Right lobe of liver (tissue), 6 donors: ENCODE measurements at regions not wholly inside any gene's neighbourhood (a gene's known extent, or its start where the extent isn't known, plus 50 kb on each side); places are given as distances from the start of the nearest gene placed in this dataset.

Experiments used
- ATAC-seq, 4 donors: fragments of 200-7000 bp; cut with Tn5 transposase; one replicate each; pipeline ENCODE4 v1.9.1; 2020; ENCODE audit warnings: mild to moderate bottlenecking in 4 of 4, moderate library complexity in 4 of 4
- DNase-seq, 3 donors: peaks; one replicate each; pipeline ENCODE4 v3.0.0-alpha.2; 2020
- H3K27ac ChIP-seq, 3 donors: fragments of 200-600 bp; one replicate each; pipeline ENCODE4 v1.8.0; 2022
- H3K27me3 ChIP-seq, 2 donors: fragments of 200-600 bp; one replicate each; pipeline ENCODE4 v1.8.0; 2022
- H3K36me3 ChIP-seq, 4 donors: fragments of 200-600 bp; sonication (generic) in 1 of 4; one replicate each; pipeline versions ENCODE4 v1.5.1 to v1.8.0; 2017 to 2022; ENCODE audit warnings: control low read depth in 1 of 4
- H3K4me1 ChIP-seq, 4 donors: fragments of 200-600 bp; sonication (generic) in 1 of 4; one replicate each; pipeline versions ENCODE4 v1.5.1 to v1.8.0; 2017 to 2022; ENCODE audit warnings: control low read depth in 1 of 4
- H3K4me3 ChIP-seq, 3 donors: fragments of 200-600 bp; one replicate each; pipeline ENCODE4 v1.8.0; 2022
- H3K9me3 ChIP-seq, 4 donors: fragments of 200-600 bp; sonication (generic) in 1 of 4; one replicate each; pipeline versions ENCODE4 v1.5.1 to v1.8.0; 2017 to 2022; ENCODE audit warnings: control low read depth in 1 of 4
- POLR2A ChIP-seq: fragments of 450-650 bp; IDR thresholded peaks from one replicate; pipeline ENCODE4 v1.6.1; 2017; ENCODE audit warnings: antibody characterized with exemption, mild to moderate bottlenecking
- WGBS: methylation state at CpG from one replicate; pipeline ENCODE4 v1.1.6; 2018; ENCODE audit warnings: low coverage, low lambda C conversion rate; ENCODE audit not compliant: insufficient coverage; ENCODE audit errors: missing lambda C conversion rate; 5-methylcytosine and 5-hydroxymethylcytosine counted together
- intact Hi-C, 2 donors: fragments of 100-400 bp; cut with DNase I; formaldehyde crosslinking; loops; one replicate each; pipeline versions ENCODE4 v1.11.2 to v1.14.1; 2022
- TF ChIP-seq, protein P1 (sequence below), 4 donors: fragments of 200-600 bp in 3 of 4; fragments of 450-650 bp in 1 of 4; IDR thresholded peaks; one replicate each; pipeline versions ENCODE4 v1.5.1 to v1.8.0; 2016 to 2022; ENCODE audit warnings: antibody characterized with exemption in 4 of 4, mild to moderate bottlenecking in 2 of 4
- donor health status: DM: no; HTN: yes; CAD: no.
- donor health status: DM: no; HTN: no; CAD: no.
- donor health status: DM: no; HTN: no; CAD: no.
- donor health status: DM: no; HTN: yes; CAD: no.
- donor health status: DM: no; HTN: yes; CAD: no.

DNA sequence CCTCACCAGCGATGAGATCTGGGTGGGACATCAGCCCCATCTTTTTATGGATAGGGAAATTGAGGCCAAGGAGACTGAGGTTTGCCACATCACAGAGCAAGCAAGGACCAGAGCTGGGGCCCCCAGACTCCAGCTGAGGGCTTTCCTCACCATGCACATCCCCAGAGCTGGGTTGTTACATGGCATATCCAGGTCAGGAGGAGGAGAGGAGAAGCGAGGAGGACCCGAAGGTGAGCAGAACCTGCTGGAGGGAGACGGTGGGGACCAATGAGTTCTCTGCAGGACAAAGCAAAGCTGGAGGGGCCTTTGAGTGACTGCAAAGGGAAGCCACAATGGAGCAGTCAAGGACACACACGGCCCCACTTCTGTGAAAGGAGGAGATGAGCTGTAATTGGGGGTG lies 255.5 kb upstream of the CSF3R start:
- no peaks in the 10 kb centered on the region for H3K4me1 ChIP-seq
- H3K4me3 ChIP-seq = no peak overlapping the region
- no peak for TF ChIP-seq POLR2A
- TF ChIP-seq, protein P1, sequence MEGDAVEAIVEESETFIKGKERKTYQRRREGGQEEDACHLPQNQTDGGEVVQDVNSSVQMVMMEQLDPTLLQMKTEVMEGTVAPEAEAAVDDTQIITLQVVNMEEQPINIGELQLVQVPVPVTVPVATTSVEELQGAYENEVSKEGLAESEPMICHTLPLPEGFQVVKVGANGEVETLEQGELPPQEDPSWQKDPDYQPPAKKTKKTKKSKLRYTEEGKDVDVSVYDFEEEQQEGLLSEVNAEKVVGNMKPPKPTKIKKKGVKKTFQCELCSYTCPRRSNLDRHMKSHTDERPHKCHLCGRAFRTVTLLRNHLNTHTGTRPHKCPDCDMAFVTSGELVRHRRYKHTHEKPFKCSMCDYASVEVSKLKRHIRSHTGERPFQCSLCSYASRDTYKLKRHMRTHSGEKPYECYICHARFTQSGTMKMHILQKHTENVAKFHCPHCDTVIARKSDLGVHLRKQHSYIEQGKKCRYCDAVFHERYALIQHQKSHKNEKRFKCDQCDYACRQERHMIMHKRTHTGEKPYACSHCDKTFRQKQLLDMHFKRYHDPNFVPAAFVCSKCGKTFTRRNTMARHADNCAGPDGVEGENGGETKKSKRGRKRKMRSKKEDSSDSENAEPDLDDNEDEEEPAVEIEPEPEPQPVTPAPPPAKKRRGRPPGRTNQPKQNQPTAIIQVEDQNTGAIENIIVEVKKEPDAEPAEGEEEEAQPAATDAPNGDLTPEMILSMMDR (IDR thresholded peaks at IDR 0.05) = no peak
- WGBS = 70% methylated on average over 4 of the region's 5 CpGs
- DNase-seq (no peak), ATAC-seq (no peak)
- no peaks in the 10 kb centered on the region for H3K36me3 ChIP-seq
- intact Hi-C loops = no loop called here
- no peaks in the 10 kb centered on the region for H3K27me3 ChIP-seq
- no peak overlapping the region for H3K27ac ChIP-seq
- H3K9me3 ChIP-seq = no peaks in the 10 kb centered on the region

DNA sequence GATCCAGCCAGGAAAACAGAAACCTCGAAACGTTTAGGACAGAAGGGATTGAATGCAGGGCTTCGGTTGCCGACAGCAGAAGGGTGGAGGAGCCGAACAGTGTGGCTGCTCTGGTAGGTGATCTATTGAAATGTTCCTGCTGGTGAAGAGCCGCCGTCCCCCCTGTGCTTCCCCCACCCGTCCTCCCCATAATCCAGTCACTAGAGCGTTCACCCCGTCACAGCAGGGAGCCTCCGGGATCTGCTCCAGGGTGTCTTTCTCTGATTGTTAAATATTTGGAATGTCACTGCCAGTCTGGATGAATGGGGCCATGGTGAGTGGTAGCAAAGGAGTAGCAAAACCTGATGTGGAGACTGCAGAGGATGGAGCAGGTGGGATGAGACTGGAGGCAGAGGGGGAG lies 255.1 kb upstream of the CSF3R start:
- Histone ChIP-seq H3K4me3 (no peak overlapping the region), H3K4me1 (no peaks in the 10 kb centered on the region), H3K9me3 (no peaks in the 10 kb centered on the region), H3K27me3 (no peaks in the 10 kb centered on the region), H3K27ac (no peak overlapping the region), H3K36me3 (no peaks in the 10 kb centered on the region)
- 20% methylated on average over 10 of the region's 11 CpGs for WGBS
- TF ChIP-seq, protein P1 (IDR thresholded peaks at IDR 0.05) = no peak
- no peak for TF ChIP-seq POLR2A
- ATAC-seq (no peak), DNase-seq (no peak)
- intact Hi-C loops = no loop called here

DNA sequence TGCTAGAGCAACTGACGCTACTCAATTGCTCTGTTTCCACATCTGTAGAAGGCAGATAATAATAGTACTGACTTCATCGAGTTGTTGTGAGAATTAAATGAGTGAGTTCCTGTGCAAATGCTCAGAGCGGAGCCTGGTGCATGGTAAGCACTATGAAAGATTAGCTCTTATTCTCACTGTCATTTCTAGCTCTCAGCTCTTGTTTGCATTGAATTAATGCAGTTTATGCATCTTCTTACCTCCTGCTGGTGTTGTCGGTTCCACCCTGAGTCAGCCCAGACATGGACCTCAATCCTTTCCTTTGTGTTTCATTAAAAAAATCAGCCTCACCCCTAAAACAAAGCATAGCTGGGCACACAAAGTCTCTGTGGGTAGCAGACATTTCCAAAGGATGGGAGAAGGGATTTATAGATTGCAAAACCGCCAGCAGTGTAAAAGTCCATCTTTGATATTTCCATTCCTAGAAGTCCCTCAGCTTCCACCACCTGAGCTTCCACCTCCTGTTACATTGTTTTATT lies 254.4 kb upstream of the CSF3R start:
- no peak overlapping the region for H3K4me3 ChIP-seq
- DNase-seq = no peak
- WGBS = 28% methylated on average over 4 of the region's 5 CpGs

DNA sequence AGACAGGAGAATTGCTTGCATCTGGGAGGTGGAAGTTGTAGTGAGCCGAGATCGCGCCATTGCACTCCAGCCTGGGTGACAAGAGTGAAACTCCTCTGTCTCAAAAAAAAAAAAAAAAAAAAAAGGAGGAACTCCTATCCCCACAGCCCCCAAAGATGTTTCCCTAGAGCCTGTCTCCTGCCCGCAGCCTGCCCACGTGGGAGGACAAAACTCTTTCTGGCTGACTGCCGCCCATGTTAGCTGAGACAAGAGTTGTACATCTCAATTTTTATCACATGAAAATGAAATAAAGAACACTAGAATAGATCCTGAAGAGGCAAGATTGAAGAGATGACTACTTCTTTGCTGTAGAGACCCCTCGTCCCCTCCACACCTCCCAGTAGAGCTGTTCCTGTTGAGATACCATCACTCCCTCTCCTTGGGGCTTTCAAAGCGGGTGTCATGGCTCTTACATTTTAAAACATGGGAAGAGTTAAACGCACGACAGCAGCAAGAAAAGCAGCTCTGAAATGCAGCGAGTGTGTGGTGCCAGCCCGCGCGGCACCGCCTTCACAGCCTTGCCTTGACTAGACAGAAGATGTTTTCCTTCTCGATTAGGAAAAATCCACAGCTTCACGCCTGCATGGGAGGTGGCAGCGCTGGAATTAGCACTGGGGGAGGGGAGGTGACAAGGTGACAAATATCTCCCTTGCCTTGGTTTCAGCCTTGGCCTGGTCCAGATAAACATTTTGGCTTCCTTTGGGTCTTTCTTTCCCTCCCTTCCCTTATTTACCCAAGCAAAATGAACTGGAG lies 253.4 kb upstream of the CSF3R start:
- 35% methylated on average over 17 of the region's 18 CpGs for WGBS
- DNase-seq (no peak), ATAC-seq (no peak)
- no peaks in the 10 kb centered on the region for H3K4me1 ChIP-seq
- intact Hi-C loops = no loop called here
- H3K9me3 ChIP-seq = no peaks in the 10 kb centered on the region
- TF ChIP-seq, protein P1 (IDR thresholded peaks at IDR 0.05) = no peak
- no peak for TF ChIP-seq POLR2A
- H3K36me3 ChIP-seq = no peaks in the 10 kb centered on the region
- no peaks in the 10 kb centered on the region for H3K27me3 ChIP-seq
- H3K27ac ChIP-seq = no peak overlapping the region
- H3K4me3 ChIP-seq = no peak overlapping the region

More for the DNA sequence above, 254.4 kb upstream of the CSF3R start:
- Histone ChIP-seq H3K9me3 (no peaks in the 10 kb centered on the region), H3K4me1 (no peaks in the 10 kb centered on the region), H3K36me3 (no peaks in the 10 kb centered on the region), H3K27me3 (no peaks in the 10 kb centered on the region), H3K27ac (no peak overlapping the region)
- no peak for ATAC-seq
- TF ChIP-seq POLR2A = no peak
- TF ChIP-seq, protein P1 (IDR thresholded peaks at IDR 0.05) = no peak
- intact Hi-C loops = no loop called here
